ENCODE measurements at regions not wholly inside any gene's neighbourhood (a gene's known extent, or its start where the extent isn't known, plus 50 kb on each side); places are given as distances from the start of the nearest gene placed in this dataset.

DNA sequence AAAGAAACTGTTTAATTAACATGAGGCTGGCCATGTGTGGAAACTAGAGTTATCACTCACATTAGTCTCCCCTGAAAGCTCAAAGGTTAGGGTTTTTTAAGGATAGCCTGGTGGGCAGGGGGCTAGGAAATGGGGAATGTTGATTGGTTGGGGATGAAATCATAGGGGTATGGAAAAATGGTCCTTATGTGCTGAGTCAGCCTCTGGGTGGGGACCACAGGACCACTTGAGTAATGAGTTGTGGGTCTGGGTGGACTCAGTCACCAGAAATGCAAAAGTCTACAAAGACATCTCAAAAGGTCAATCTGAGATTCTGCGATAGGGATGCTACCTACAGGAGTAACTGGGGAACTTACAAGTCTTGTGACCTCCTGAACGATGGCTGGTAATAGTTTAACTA lies 362.8 kb downstream of the DMAC1 start:
- TF ChIP-seq, protein P1, sequence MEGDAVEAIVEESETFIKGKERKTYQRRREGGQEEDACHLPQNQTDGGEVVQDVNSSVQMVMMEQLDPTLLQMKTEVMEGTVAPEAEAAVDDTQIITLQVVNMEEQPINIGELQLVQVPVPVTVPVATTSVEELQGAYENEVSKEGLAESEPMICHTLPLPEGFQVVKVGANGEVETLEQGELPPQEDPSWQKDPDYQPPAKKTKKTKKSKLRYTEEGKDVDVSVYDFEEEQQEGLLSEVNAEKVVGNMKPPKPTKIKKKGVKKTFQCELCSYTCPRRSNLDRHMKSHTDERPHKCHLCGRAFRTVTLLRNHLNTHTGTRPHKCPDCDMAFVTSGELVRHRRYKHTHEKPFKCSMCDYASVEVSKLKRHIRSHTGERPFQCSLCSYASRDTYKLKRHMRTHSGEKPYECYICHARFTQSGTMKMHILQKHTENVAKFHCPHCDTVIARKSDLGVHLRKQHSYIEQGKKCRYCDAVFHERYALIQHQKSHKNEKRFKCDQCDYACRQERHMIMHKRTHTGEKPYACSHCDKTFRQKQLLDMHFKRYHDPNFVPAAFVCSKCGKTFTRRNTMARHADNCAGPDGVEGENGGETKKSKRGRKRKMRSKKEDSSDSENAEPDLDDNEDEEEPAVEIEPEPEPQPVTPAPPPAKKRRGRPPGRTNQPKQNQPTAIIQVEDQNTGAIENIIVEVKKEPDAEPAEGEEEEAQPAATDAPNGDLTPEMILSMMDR (optimal IDR thresholded peaks at IDR 0.05 in 1 of 3, IDR thresholded peaks at IDR 0.05 in 1 of 3, conservative IDR thresholded peaks at IDR 0.05 in 1 of 3; ENCODE audit: extremely low read depth in 1 of 3, insufficient read depth in 2 of 3, low read length in 3 of 3): no peak
- TF ChIP-seq EZH2 (IDR thresholded peaks at IDR 0.05; ENCODE audit: low read length): no peak

Data from keratinocyte (primary cell).